Thyroid gland (tissue), 4 donors: ENCODE measurements at regions not wholly inside any gene's neighbourhood (a gene's known extent, or its start where the extent isn't known, plus 50 kb on each side); places are given as distances from the start of the nearest gene placed in this dataset.

ENCODE experiments used
- POLR2A ChIP-seq, 2 donors: fragments of 450-650 bp; IDR thresholded peaks; one replicate each; pipeline ENCODE4 v1.6.1; 2017; ENCODE audit warnings: antibody characterized with exemption in 2 of 2, mild to moderate bottlenecking in 2 of 2, moderate library complexity in 1 of 2
- TF ChIP-seq, protein P1 (sequence below), 6 experiments: fragments of 200-600 bp in 3 of 6; fragments of 450-650 bp in 3 of 6; sonication (generic) in 3 of 6; IDR thresholded peaks; one replicate each; pipeline ENCODE4 v1.5.1; 2016 to 2019; ENCODE audit warnings: antibody characterized with exemption in 6 of 6, mild to moderate bottlenecking in 2 of 6, inconsistent platforms in 1 of 6, moderate library complexity in 1 of 6

DNA sequence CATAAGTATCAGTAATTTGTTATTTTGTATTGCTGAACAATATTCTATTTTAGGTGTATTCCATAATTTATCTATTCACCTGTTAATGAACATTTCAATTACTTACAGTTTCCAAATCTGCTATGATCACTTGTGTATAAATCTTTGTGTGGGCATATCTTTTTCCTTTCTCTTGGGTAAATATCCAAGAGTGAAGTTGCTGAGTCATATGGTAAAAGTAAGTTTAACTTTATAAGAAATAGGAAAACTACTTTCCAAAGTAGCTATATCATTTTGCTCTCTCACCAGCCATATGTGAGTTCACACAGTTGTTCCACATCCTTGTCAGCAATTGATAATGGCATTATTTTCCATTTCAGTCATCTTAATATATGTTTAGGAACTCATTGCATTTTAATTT lies 66.6 kb upstream of the KITLG start:
- TF ChIP-seq, protein P1, sequence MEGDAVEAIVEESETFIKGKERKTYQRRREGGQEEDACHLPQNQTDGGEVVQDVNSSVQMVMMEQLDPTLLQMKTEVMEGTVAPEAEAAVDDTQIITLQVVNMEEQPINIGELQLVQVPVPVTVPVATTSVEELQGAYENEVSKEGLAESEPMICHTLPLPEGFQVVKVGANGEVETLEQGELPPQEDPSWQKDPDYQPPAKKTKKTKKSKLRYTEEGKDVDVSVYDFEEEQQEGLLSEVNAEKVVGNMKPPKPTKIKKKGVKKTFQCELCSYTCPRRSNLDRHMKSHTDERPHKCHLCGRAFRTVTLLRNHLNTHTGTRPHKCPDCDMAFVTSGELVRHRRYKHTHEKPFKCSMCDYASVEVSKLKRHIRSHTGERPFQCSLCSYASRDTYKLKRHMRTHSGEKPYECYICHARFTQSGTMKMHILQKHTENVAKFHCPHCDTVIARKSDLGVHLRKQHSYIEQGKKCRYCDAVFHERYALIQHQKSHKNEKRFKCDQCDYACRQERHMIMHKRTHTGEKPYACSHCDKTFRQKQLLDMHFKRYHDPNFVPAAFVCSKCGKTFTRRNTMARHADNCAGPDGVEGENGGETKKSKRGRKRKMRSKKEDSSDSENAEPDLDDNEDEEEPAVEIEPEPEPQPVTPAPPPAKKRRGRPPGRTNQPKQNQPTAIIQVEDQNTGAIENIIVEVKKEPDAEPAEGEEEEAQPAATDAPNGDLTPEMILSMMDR (IDR thresholded peaks at IDR 0.05): no peak
- TF ChIP-seq POLR2A (IDR thresholded peaks at IDR 0.05): no peak
